ENCODE measurements at regions not wholly inside any gene's neighbourhood (a gene's known extent, or its start where the extent isn't known, plus 50 kb on each side); places are given as distances from the start of the nearest gene placed in this dataset.

- Histone ChIP-seq H2BK15ac (replicated peaks; ENCODE audit: low read depth) (no peak overlapping the region), H3K9ac (ENCODE audit: low read length) (no peak overlapping the region), H3K27ac (ENCODE audit: low read depth, low read length) (no peak overlapping the region), H2AK5ac (ENCODE audit: low read length) (no peak overlapping the region), H2BK120ac (ENCODE audit: low read depth, low read length) (no peak overlapping the region), H2BK5ac (ENCODE audit: low read length) (no peak overlapping the region), H3K79me1 (ENCODE audit: low read length) (no peaks in the 10 kb centered on the region), H3K18ac (ENCODE audit: low read length) (no peak overlapping the region), H3K4ac (ENCODE audit: low read depth, low read length) (no peak overlapping the region), H3K4me1 (ENCODE audit: control insufficient read depth, low read depth, low read length) (no peaks in the 10 kb centered on the region), H3K4me3 (ENCODE audit: low read length) (no peak overlapping the region), H3K4me2 (ENCODE audit: low read length) (no peak overlapping the region), H4K8ac (ENCODE audit: low read depth, low read length) (no peak overlapping the region), H3K23ac (ENCODE audit: low read length) (no peak overlapping the region), H3K56ac (ENCODE audit: low read length) (no peak overlapping the region), H3K79me2 (ENCODE audit: control insufficient read depth, insufficient read depth, low read length) (no peaks in the 10 kb centered on the region), H4K5ac (ENCODE audit: low read length) (no peak overlapping the region), H3K36me3 (ENCODE audit: control insufficient read depth, insufficient read depth, low read length) (no peaks in the 10 kb centered on the region), H3K27me3 (ENCODE audit: insufficient read depth, low read length, poor library complexity) (no peaks in the 10 kb centered on the region)
- no peak for DNase-seq
- no CpG with 5 or more reads among the region's 4 CpGs for WGBS (ENCODE audit: extremely low coverage, insufficient coverage, low lambda C conversion rate)
Observed at GRCh38 chr6:56897789-56898529, 56.9 kb upstream of the BEND6 start.

GRCh38 chr6:56891754-56892153 lies 63.2 kb upstream of the BEND6 start:
- Histone ChIP-seq H3K4me1 (ENCODE audit: control insufficient read depth, low read depth, low read length) (no peaks in the 10 kb centered on the region), H2AK5ac (ENCODE audit: low read length) (no peak overlapping the region), H3K79me1 (ENCODE audit: low read length) (no peaks in the 10 kb centered on the region), H3K4ac (ENCODE audit: low read depth, low read length) (no peak overlapping the region), H3K56ac (ENCODE audit: low read length) (no peak overlapping the region), H3K23ac (ENCODE audit: low read length) (no peak overlapping the region), H3K79me2 (ENCODE audit: control insufficient read depth, insufficient read depth, low read length) (no peaks in the 10 kb centered on the region), H4K5ac (ENCODE audit: low read length) (no peak overlapping the region), H3K4me2 (ENCODE audit: low read length) (no peak overlapping the region), H4K8ac (ENCODE audit: low read depth, low read length) (no peak overlapping the region), H2BK5ac (ENCODE audit: low read length) (no peak overlapping the region), H3K36me3 (ENCODE audit: control insufficient read depth, insufficient read depth, low read length) (no peaks in the 10 kb centered on the region), H3K9ac (ENCODE audit: low read length) (no peak overlapping the region), H3K4me3 (ENCODE audit: low read length) (no peak overlapping the region), H3K27ac (ENCODE audit: low read depth, low read length) (no peak overlapping the region), H2BK120ac (ENCODE audit: low read depth, low read length) (no peak overlapping the region), H2BK15ac (replicated peaks; ENCODE audit: low read depth) (no peak overlapping the region), H3K27me3 (ENCODE audit: insufficient read depth, low read length, poor library complexity) (no peaks in the 10 kb centered on the region), H3K18ac (ENCODE audit: low read length) (no peak overlapping the region)
- DNase-seq, result peak; percentile 62
- WGBS (ENCODE audit: extremely low coverage, insufficient coverage, low lambda C conversion rate), result no CpG with 5 or more reads among the region's 2 CpGs

- Histone ChIP-seq H3K4me3 (ENCODE audit: low read length) (no peak overlapping the region), H3K9ac (ENCODE audit: low read length) (no peak overlapping the region), H3K4me2 (ENCODE audit: low read length) (no peak overlapping the region), H3K18ac (ENCODE audit: low read length) (no peak overlapping the region), H2AK5ac (ENCODE audit: low read length) (no peak overlapping the region), H4K5ac (ENCODE audit: low read length) (no peak overlapping the region), H3K56ac (ENCODE audit: low read length) (no peak overlapping the region), H3K4ac (ENCODE audit: low read depth, low read length) (no peak overlapping the region), H3K79me1 (ENCODE audit: low read length) (no peaks in the 10 kb centered on the region), H3K27me3 (ENCODE audit: insufficient read depth, low read length, poor library complexity) (no peaks in the 10 kb centered on the region), H3K36me3 (ENCODE audit: control insufficient read depth, insufficient read depth, low read length) (no peaks in the 10 kb centered on the region), H2BK15ac (replicated peaks; ENCODE audit: low read depth) (no peak overlapping the region), H3K4me1 (ENCODE audit: control insufficient read depth, low read depth, low read length) (no peaks in the 10 kb centered on the region), H3K23ac (ENCODE audit: low read length) (no peak overlapping the region), H3K79me2 (ENCODE audit: control insufficient read depth, insufficient read depth, low read length) (no peaks in the 10 kb centered on the region), H2BK5ac (ENCODE audit: low read length) (no peak overlapping the region), H2BK120ac (ENCODE audit: low read depth, low read length) (no peak overlapping the region), H4K8ac (ENCODE audit: low read depth, low read length) (no peak overlapping the region), H3K27ac (ENCODE audit: low read depth, low read length) (no peak overlapping the region)
- WGBS (ENCODE audit: extremely low coverage, insufficient coverage, low lambda C conversion rate), result no CpG with 5 or more reads among the region's 8 CpGs
- peak; percentile 48 for DNase-seq
Observed at GRCh38 chr6:56890683-56891429, 64.1 kb upstream of the BEND6 start.

- no peak for DNase-seq
- Histone ChIP-seq H2BK120ac (ENCODE audit: low read depth, low read length) (no peak overlapping the region), H3K4me2 (ENCODE audit: low read length) (no peak overlapping the region), H4K5ac (ENCODE audit: low read length) (no peak overlapping the region), H3K27me3 (ENCODE audit: insufficient read depth, low read length, poor library complexity) (no peaks in the 10 kb centered on the region), H3K4me1 (ENCODE audit: control insufficient read depth, low read depth, low read length) (no peaks in the 10 kb centered on the region), H3K27ac (ENCODE audit: low read depth, low read length) (no peak overlapping the region), H3K36me3 (ENCODE audit: control insufficient read depth, insufficient read depth, low read length) (no peaks in the 10 kb centered on the region), H3K79me1 (ENCODE audit: low read length) (no peaks in the 10 kb centered on the region), H3K79me2 (ENCODE audit: control insufficient read depth, insufficient read depth, low read length) (no peaks in the 10 kb centered on the region), H4K8ac (ENCODE audit: low read depth, low read length) (no peak overlapping the region), H3K4me3 (ENCODE audit: low read length) (no peak overlapping the region), H3K23ac (ENCODE audit: low read length) (no peak overlapping the region), H3K18ac (ENCODE audit: low read length) (no peak overlapping the region), H3K9ac (ENCODE audit: low read length) (no peak overlapping the region), H2BK15ac (replicated peaks; ENCODE audit: low read depth) (no peak overlapping the region), H3K4ac (ENCODE audit: low read depth, low read length) (no peak overlapping the region), H3K56ac (ENCODE audit: low read length) (no peak overlapping the region), H2AK5ac (ENCODE audit: low read length) (no peak overlapping the region), H2BK5ac (ENCODE audit: low read length) (no peak overlapping the region)
- no CpG with 5 or more reads among the region's 3 CpGs for WGBS (ENCODE audit: extremely low coverage, insufficient coverage, low lambda C conversion rate)
Observed at GRCh38 chr6:56890066-56890465, 64.8 kb upstream of the BEND6 start.

- no peak overlapping the region for H4K5ac ChIP-seq (ENCODE audit: low read length)
- H3K79me1 ChIP-seq (ENCODE audit: low read length), result no peaks in the 10 kb centered on the region
- H2BK15ac ChIP-seq (replicated peaks; ENCODE audit: low read depth), result no peak overlapping the region
- no peak overlapping the region for H2BK120ac ChIP-seq (ENCODE audit: low read depth, low read length)
- H3K36me3 ChIP-seq (ENCODE audit: control insufficient read depth, insufficient read depth, low read length), result no peaks in the 10 kb centered on the region
- no peak overlapping the region for H2AK5ac ChIP-seq (ENCODE audit: low read length)
- H3K18ac ChIP-seq (ENCODE audit: low read length), result no peak overlapping the region
- no peak overlapping the region for H3K4me2 ChIP-seq (ENCODE audit: low read length)
- no peak overlapping the region for H3K9ac ChIP-seq (ENCODE audit: low read length)
- H3K4me3 ChIP-seq (ENCODE audit: low read length), result no peak overlapping the region
- no peak overlapping the region for H3K27ac ChIP-seq (ENCODE audit: low read depth, low read length)
- H3K23ac ChIP-seq (ENCODE audit: low read length), result no peak overlapping the region
- no peak for DNase-seq
- no peaks in the 10 kb centered on the region for H3K4me1 ChIP-seq (ENCODE audit: control insufficient read depth, low read depth, low read length)
- no peak overlapping the region for H3K4ac ChIP-seq (ENCODE audit: low read depth, low read length)
- no peaks in the 10 kb centered on the region for H3K27me3 ChIP-seq (ENCODE audit: insufficient read depth, low read length, poor library complexity)
- H3K79me2 ChIP-seq (ENCODE audit: control insufficient read depth, insufficient read depth, low read length), result no peaks in the 10 kb centered on the region
- H3K56ac ChIP-seq (ENCODE audit: low read length), result no peak overlapping the region
- no peak overlapping the region for H2BK5ac ChIP-seq (ENCODE audit: low read length)
- no peak overlapping the region for H4K8ac ChIP-seq (ENCODE audit: low read depth, low read length)
Observed at GRCh38 chr6:56889492-56889891, 65.4 kb upstream of the BEND6 start.

All from mesendoderm (in vitro differentiated cells).